ENCODE measurements at regions not wholly inside any gene's neighbourhood (a gene's known extent, or its start where the extent isn't known, plus 50 kb on each side); places are given as distances from the start of the nearest gene placed in this dataset.

- no peaks in the 10 kb centered on the region for H3K27me3 Mint-ChIP-seq (ENCODE audit: insufficient read depth, unreplicated experiment)
- intact Hi-C loops (cut with micrococcal nuclease; ENCODE audit: unreplicated experiment) = loop anchor here (1.0 kb wide), 2 partner anchors 79 to 116 kb away; no protein-coding TSS in a partner anchor
- DNase-seq = peak in 1 of 2 experiments; percentile 31
- Histone ChIP-seq H3K4me3 (ENCODE audit: low read depth, low read length) (no peak overlapping the region), H3K4me1 (no peaks in the 10 kb centered on the region), H3K27me3 (replicated peaks; ENCODE audit: control insufficient read depth, insufficient read depth, low read length) (no peaks in the 10 kb centered on the region), H3K9me3 (no peaks in the 10 kb centered on the region), H3K36me3 (ENCODE audit: control insufficient read depth, insufficient read depth, low read length) (no peaks in the 10 kb centered on the region)
- CTCF ChIA-PET = interaction anchor here (0.5 to 1.4 kb wide), 5 partner anchors 18 to 79 kb away, joined by 3 to 19 read pairs (median 4); no protein-coding TSS in a partner anchor
- TF ChIP-seq, protein P1, sequence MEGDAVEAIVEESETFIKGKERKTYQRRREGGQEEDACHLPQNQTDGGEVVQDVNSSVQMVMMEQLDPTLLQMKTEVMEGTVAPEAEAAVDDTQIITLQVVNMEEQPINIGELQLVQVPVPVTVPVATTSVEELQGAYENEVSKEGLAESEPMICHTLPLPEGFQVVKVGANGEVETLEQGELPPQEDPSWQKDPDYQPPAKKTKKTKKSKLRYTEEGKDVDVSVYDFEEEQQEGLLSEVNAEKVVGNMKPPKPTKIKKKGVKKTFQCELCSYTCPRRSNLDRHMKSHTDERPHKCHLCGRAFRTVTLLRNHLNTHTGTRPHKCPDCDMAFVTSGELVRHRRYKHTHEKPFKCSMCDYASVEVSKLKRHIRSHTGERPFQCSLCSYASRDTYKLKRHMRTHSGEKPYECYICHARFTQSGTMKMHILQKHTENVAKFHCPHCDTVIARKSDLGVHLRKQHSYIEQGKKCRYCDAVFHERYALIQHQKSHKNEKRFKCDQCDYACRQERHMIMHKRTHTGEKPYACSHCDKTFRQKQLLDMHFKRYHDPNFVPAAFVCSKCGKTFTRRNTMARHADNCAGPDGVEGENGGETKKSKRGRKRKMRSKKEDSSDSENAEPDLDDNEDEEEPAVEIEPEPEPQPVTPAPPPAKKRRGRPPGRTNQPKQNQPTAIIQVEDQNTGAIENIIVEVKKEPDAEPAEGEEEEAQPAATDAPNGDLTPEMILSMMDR (IDR thresholded peaks at IDR 0.05; ENCODE audit: insufficient read depth in 1 of 2, low read depth in 1 of 2, low read length in 1 of 2, severe bottlenecking in 1 of 2, unreplicated experiment in 1 of 2) = peak in 1 of 2 experiments; percentile 13
- no peak overlapping the region for H3K4me3 Mint-ChIP-seq (ENCODE audit: unreplicated experiment)
- no peaks in the 10 kb centered on the region for H3K4me1 Mint-ChIP-seq (ENCODE audit: low read depth, unreplicated experiment)
- no peak overlapping the region for H3K27ac Mint-ChIP-seq (ENCODE audit: unreplicated experiment)
- POLR2A ChIA-PET = no interaction called here
- no TSS peak for BruUV-seq (replicated peaks)
- H3K9me3 Mint-ChIP-seq (ENCODE audit: unreplicated experiment) = no peaks in the 10 kb centered on the region
- H3K36me3 Mint-ChIP-seq (ENCODE audit: insufficient read depth, unreplicated experiment) = no peaks in the 10 kb centered on the region
Measured at GRCh38 chr6:126112171-126112632, 125.9 kb downstream of the TRMT11 start.

DNA sequence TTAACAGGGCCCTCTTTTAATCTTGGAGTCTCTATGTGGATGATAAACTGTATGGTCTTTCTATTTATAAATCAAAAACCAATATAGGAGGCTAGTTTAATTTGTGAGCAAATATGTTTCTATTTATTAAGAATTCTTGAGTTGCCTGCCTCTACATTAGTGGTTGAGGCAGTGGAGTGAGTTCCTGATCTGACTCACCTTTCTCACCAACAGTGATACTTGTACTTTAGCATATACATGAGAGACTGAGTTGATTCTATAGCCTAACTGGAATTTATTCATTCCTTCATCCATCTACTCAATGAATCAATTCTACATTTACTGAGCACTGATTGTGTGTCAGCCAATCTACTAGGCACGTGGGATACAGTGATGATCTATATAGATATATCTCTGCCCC lies 126.9 kb downstream of the TRMT11 start:
- no peak overlapping the region for H3K4me3 ChIP-seq (ENCODE audit: low read depth, low read length)
- no peaks in the 10 kb centered on the region for H3K36me3 ChIP-seq (ENCODE audit: control insufficient read depth, insufficient read depth, low read length)
- ChIA-PET POLR2A (no interaction called here), CTCF (no interaction called here)
- no peak for DNase-seq
- Mint-ChIP-seq H3K27ac (ENCODE audit: unreplicated experiment) (no peak overlapping the region), H3K27me3 (ENCODE audit: insufficient read depth, unreplicated experiment) (no peaks in the 10 kb centered on the region), H3K9me3 (ENCODE audit: unreplicated experiment) (no peaks in the 10 kb centered on the region), H3K36me3 (ENCODE audit: insufficient read depth, unreplicated experiment) (no peaks in the 10 kb centered on the region), H3K4me1 (ENCODE audit: low read depth, unreplicated experiment) (no peaks in the 10 kb centered on the region), H3K4me3 (ENCODE audit: unreplicated experiment) (no peak overlapping the region)
- H3K27me3 ChIP-seq (replicated peaks; ENCODE audit: control insufficient read depth, insufficient read depth, low read length) = no peaks in the 10 kb centered on the region
- BruUV-seq (replicated peaks) = no TSS peak
- intact Hi-C loops (cut with micrococcal nuclease; ENCODE audit: unreplicated experiment) = no loop called here
- H3K4me1 ChIP-seq = no peaks in the 10 kb centered on the region
- no peaks in the 10 kb centered on the region for H3K9me3 ChIP-seq
- TF ChIP-seq, protein P1 (IDR thresholded peaks at IDR 0.05; ENCODE audit: insufficient read depth in 1 of 2, low read depth in 1 of 2, low read length in 1 of 2, severe bottlenecking in 1 of 2, unreplicated experiment in 1 of 2) = no peak

- BruUV-seq (replicated peaks) = no TSS peak
- Histone ChIP-seq H3K4me3 (ENCODE audit: low read depth, low read length) (no peak overlapping the region), H3K27me3 (replicated peaks; ENCODE audit: control insufficient read depth, insufficient read depth, low read length) (no peaks in the 10 kb centered on the region), H3K36me3 (ENCODE audit: control insufficient read depth, insufficient read depth, low read length) (no peaks in the 10 kb centered on the region), H3K4me1 (no peaks in the 10 kb centered on the region), H3K9me3 (no peaks in the 10 kb centered on the region)
- intact Hi-C loops (cut with micrococcal nuclease; ENCODE audit: unreplicated experiment) = no loop called here
- POLR2A ChIA-PET = no interaction called here
- H3K36me3 Mint-ChIP-seq (ENCODE audit: insufficient read depth, unreplicated experiment) = no peaks in the 10 kb centered on the region
- DNase-seq = no peak
- no peak overlapping the region for H3K4me3 Mint-ChIP-seq (ENCODE audit: unreplicated experiment)
- H3K9me3 Mint-ChIP-seq (ENCODE audit: unreplicated experiment) = no peaks in the 10 kb centered on the region
- CTCF ChIA-PET = no interaction called here
- H3K27ac Mint-ChIP-seq (ENCODE audit: unreplicated experiment) = no peak overlapping the region
- H3K27me3 Mint-ChIP-seq (ENCODE audit: insufficient read depth, unreplicated experiment) = no peaks in the 10 kb centered on the region
- H3K4me1 Mint-ChIP-seq (ENCODE audit: low read depth, unreplicated experiment) = no peaks in the 10 kb centered on the region
- TF ChIP-seq, protein P1 (IDR thresholded peaks at IDR 0.05; ENCODE audit: insufficient read depth in 1 of 2, low read depth in 1 of 2, low read length in 1 of 2, severe bottlenecking in 1 of 2, unreplicated experiment in 1 of 2) = no peak
Measured at GRCh38 chr6:126117251-126117650, 130.9 kb downstream of the TRMT11 start.

Data from Caco-2 (cell line).